ENCODE measurements at regions not wholly inside any gene's neighbourhood (a gene's known extent, or its start where the extent isn't known, plus 50 kb on each side); places are given as distances from the start of the nearest gene placed in this dataset.
"Not testable (repeated sequence)": the region's sequence is repeated elsewhere in the genome, so short reads cannot be mapped to it uniquely, and the experiment has no call there.

DNA sequence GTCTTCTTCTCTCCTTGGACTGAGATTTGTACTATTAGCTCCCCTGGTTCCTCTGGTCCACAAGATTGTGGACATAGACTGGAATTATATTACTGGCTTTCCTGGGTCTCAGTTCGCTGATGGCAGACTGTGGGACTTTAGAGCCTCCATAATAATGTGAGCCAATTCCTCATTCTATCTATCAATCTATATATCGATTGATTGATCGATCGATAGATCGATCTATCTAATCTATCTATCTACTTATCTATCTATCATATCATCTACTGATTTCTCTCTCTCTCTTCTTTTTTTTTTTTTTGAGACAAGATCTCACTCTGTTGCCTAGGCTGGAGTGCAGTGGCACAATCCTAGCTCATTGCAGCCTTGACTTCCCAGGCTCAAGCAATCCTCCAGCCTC is 51.5 kb upstream of the DDR1 start:
- DNase-seq = no peak

DNA sequence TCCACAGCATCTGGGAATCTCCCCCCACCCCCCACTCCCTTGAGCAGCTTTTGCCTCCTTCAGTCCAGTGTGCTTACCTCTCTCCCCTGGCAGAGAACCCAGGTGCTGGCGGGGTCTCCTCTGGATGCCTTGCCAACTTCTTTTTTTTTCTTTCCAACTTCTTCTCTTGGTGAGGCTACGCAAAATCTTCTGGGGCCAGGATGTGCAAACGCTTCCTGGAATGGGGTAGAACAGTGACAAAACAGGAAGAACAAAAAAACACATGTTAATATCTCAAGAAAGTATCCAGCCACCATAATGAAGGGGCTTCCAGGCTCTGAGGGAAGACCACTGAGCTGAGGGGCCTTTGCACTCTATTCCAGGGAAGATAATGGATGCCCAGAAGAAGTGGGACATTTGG is 53.9 kb upstream of the DDR1 start:
- DNase-seq = no peak

DNA sequence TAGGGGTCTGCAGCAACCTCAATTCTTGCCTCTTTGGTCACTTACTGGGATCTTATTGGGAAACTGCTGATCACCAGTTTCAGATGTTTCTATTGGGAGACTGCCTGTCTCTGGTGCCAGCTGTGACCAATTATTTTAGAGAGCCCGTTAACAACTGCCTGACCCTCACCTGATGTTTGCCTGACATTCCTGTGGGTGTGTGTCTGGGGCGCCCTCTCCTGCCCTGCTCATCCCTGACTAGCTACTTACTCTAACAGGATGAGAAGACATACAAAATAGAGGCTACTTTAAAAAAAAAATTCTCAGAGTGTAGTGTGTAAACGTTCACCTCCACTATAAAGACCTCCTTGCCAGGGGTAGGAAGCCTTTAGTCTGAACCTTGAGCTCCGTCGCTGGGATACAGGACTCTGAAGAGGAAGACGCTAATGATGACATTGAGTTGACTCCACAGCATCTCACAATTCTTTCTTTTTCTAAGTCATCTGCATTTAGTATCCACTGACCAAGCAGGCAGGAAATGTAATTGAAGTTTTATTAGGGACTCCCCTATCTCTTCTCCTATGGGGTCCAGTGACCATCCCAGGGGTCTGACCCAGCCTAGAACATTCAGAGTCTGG is 54.6 kb upstream of the DDR1 start:
- no peak for DNase-seq

DNA sequence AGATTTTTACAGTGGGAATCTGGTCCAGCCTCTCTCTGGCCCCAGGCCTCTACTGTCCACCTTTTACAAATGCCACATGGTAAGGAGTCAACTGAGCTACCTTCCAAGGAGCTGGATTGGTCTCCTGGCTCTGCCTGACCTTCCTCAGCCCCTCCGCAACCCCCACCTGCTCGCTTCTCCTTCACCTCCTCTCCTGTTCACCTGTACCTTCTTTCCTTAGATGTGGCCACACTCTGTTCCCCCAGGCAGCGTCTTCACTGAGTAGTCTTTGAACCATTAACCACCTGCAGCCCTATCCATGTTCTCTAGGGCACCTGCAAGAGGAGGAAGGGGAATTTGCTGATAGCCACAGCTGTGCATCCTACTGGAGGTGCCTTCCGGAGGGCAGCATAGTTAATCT is 55.3 kb upstream of the DDR1 start:
- no peak for DNase-seq

DNA sequence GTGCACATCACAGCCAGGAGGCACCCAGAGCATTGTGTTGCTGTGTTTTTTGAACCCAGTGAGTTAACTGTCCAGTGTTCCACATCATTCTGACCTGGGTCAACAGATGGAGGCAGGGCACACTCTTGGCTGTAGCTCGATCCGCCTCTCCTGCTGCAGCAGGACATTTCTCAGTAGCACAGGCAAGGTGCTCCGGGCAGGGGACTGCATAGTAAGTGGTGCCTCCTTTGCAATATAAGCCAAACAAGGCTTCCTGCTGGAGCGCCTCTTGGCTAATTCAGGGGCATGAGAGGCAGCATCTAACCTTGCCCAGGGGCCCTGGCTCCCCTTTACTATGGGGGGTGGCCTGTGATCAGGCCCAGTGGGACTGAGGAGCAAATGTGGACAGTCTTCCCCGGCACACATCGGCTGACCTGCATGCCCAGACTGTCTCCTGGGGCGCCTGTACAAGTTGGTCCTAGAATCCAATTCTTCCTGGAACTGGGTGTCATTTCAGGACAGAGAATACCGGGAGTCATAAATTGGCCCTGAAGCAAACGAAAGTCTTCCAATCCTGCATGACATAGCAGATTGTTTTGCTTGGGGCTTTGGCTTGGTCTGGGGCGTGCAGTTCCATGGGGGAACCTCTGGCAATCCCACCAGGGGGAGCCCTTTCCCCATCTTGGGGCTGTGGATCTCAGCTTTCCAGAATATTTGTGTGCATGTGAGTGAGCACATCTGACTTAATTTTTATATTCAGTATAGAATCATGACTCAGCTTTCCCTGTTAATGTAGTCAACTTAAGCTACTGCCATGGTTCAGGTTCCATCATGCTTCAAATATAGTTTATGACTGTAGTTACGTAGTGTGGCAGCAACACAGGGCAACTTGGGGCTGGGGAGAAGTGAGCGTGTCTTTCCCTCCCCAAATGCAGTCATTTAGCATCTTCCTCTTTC is 56.0 kb upstream of the DDR1 start:
- peak; percentile 87 for DNase-seq

DNA sequence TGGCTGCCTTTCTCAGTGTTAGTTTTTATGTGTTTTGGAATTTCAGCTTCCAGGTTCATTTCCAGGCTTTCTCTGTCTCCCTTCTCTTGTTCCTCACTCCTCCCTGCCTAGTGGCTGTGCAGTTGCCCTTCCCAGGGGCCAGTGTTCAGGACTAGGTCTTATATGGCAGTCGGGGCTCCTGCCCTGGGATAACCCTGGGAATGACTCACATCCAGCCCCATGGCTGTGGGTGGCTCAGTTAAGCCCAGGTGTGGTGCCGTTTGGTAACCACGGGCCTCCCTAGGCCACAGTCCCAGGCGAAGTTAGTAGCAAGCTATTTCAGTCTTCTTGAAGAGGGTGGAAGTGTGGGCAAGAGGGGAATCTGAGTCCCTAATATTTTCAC is 57.4 kb upstream of the DDR1 start:
- peak; percentile 42 for DNase-seq

DNA sequence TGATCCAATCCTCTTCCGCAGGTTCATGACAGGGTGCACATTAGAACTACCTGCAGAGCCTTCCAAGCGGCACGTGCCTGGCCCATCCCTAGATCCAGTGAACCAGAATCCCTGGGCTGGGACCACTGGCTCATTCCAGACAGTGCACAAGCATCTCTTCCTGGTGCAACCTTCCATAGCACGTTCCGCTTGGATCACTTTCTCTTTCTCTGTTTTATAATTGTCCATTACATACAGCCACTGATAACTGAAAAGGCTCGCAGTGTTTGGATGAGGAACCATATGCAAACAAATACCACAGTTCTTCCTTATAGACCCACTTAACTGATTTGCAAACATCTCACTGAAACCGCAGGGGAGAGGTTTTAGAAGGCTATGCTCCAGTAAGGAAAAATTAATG is 59.6 kb upstream of the DDR1 start:
- DNase-seq = no peak

DNA sequence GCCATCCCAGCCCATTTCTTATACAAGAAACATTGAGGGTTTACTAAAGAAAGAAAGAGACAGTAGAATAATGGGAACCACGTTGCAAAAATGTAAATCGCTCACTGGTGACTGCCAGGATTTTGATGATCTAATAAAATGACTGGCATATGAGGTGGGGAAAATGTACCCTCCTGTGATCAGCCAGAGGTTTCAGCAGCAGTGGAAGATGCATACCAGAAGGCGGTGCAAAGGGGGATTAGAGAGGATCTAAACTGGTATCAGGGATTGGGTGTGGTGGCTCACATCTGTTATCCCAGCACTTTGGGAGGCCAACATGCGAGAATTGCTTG is 60.8 kb upstream of the DDR1 start:
- no peak for DNase-seq

DNA sequence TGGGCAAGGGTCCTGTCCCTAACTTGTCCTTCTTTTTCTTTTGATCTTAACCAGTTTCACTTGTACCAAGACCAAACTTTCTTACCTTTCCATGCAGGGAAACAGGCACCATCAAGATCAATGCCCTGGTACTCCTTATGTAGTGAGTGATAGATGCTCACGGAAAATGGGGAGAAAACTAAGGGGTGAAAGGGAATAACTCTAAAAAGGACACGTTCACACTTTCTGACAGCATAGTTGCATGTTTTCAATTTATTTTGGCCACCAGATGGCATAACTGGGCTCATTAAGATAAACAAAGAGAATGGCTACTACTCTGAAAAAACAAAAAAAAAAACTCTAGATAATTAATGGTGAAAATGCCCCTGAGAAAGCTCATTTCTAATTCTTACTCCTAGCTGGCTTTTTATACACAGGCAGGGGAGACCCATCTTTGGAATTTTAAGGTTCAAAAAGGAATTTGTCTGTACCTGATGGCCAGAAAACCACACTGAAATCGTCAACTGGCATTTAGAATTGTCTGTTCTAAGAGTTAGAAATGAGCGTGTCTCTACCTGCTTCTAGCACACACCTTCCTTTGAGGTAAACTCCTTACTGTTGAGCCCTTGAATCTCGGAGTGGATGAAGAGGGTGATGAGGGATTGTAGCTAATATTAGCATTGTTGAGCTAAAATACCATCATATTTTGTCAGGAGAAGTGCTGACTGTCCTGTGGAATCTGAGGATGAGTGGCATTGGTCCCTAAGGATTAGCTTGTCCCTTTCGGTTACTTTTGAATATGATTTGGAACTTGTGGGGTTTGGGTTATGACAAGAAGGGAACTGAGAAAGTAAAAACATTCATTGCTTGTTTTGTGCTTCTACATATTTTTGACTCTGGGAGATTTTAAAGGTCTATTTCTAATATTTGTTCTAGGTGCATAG is 62.2 kb upstream of the DDR1 start:
- no peak for DNase-seq

DNA sequence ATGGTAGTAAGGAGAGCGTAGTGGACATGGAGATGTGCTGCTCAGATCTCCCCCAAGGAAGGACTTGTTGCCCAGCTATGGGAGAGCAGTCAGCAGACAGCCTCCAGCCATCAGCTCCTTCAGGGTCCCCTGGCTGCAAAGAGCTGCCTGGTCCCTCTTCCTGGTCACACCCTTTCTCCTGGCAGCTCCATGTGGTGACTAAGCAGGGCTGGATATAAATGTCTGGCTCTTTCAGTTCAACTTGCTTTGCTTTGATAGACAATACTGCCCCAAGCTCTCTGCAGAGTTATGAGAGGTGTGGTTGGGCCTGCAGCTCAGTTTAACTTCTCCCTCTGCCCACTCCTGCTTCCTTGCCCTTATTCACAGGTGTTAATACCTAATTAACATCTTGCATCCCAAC is 64.1 kb upstream of the DDR1 start:
- DNase-seq = no peak

DNA sequence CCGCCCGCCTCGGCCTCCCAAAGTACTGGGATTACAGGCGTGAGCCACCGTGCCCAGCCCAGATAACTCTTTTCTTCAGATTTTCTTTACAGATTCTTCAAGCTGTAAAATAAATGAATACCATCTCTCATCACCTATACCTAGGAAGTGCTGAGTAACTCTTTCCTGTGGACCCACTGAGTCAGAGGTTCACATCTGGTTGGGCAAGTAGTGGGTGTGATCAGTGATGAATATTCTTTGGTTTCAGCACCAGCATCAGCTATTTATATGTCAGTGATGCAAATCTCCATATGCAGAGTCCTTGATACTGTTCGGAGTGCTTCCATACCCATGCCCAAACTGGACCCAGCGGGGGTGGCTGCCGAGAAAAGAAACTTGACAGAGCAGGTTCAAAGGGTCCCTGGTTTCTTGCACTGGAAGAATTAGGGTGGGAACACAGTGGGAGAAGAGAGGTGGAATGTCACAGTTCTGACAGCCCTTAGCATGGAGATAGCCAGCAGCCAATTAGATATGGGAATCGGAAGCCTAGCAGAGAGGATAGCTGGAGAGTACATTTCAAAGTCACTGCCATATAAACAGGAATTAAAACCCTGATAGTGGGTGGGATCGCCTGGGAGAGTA is 64.9 kb upstream of the DDR1 start:
- peak; percentile 84 for DNase-seq

DNA sequence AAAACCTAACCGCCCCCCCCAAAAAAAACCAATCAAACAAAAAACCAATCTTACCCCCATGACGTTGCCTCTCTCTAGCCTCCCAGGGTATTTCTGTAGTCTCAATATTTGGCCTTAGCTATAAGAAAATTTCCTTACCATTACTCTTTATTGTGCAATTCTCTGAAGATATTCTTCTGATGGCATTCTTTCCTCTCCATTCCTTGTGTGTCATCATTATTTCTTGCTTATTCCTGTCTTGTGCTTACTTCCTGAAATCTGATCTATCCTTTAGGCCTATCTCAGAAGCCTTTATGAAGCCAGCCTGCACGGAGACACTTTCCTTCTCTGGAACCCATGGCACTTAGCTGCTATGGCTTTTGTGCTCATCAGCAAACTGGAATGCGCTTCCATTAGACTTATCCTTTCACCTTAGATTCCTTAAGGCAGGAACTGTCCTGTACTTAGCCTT is 65.9 kb upstream of the DDR1 start:
- no peak for DNase-seq

DNA sequence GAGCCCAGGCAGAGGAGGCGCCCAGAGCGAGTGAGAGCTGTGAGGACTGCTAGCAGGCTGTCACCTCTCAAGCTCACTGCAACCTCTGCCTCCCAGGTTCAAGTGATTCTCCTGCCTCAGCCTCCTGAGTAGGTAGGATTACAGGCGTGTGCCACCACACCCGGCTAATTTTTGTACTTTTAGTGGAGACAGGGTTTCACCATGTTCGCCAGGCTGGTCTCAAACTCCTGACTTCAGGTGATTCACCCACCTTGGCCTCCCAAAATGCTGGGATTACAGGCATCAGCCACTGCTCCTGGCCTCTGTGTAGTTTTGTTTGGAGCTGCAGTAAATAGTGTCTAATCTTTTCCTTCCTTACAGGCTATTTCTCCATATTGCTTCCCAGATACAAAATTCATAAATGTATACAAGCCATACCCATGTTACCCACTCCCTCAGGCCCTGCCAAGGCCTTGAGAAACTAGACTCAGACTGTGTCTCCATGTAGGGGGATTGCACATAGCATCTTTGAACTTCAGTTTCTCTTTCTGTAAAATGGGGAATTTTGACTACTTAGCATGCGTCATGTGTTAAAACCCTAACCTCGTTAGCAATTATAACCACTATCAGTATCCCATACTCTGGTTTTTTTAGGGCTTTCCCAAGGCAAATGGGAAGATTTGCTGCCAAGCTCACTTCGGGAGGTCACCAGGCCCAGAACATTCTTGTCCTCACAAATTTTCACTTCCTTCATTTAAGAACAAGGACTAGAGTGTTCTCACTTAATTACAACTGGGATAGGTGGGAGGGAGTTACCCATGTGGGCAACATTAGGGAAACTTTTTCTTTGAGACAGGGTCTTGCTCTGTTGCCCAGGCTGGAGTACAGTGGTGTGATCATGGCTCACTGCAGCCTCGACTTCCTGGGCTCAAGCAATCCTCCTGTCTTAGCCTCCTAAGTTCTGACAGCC is 67.3 kb upstream of the DDR1 start:
- DNase-seq = peak; percentile 38

DNA sequence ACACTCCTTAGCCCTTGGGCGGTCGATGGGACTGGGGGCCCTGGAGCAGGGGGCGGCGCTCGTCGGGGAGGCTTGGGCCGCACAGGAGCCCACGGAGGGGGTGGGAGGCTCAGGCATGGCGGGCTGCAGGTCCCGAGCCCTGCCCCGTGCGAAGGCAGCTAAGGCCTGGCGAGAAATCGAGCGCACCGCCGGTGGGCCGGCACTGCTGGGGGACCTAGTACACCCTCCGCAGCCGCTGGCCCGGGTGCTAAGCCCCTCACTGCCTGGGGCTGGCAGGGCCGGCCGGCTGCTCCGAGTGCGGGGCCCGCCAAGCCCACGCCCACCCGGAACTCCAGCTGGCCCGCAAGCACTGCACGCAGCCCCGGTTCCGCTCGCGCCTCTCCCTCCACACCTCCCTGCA is 68.0 kb upstream of the DDR1 start:
- not testable (repeated sequence) for DNase-seq

DNA sequence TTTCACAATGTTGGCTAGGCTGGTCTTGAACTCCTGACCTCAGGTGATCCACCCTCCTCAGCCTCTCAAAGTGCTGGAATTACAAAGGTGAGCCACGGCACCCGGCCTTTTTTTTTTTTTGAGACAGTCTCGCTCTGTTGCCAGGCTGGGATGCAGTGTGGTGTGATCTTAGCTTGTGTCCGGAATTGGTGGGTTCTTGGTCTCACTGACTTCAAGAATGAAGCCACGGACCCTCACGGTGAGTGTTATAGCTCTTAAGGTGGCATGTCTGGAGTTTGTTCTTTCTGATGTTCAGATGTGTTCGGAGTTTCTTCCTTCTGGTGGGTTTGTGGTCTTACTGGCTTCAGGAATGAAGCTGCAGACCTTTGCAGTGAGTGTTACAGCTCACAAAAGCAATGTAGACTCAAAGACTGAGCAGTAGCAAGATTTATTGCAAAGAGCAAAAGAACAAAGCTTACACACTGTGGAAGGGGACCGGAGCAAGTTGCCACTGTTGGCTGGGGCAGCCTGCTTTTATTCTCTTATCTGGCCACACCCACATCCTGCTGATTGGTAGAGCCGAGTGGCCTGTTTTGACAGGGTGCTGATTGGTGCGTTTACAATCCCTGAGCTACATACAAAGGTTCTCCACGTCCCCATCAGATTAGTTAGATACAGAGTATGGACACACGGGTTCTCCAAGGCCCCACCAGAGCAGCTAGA is 69.1 kb upstream of the DDR1 start:
- peak; percentile 80 for DNase-seq

DNA sequence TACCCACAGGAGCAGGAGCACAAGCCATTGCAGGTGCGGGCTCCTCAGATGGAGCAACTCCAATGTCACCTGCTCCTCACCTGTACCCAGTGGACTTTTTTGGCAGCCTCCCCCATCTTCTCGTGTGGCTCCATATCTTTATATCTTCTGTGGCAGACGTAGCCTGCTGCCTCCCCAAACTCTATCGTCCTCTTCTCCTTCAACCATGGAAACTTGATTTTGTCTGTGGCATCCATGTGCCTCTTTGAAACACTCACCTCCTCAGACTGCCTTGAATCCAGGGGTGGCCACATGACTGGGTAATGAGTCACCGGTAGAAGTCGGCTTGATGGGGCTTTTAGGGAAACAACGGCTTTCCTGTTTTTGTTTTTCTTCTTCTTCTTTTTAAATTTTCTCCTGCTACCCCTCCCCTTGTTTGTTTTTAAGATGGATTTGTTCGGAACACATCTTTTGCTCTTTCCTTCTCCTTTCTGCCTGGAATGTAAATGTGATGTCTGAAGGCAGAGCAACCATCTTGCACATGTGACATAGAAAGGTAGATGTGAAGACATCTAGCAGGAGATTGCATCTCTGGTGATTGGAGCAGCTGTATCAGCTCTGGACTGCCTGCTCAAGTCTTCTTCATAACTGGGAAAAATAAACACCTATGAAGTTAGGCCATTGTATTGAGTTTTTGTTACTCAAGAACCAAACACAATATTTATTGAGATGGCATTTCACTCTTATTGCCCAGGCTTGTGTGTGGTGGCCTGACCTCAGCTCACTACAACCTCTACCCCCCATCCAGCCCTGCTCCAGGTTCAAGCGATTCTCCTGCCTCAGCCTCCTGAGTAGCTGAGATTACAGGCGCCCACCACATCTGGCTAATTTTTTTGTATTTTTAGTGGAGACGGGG is 69.9 kb upstream of the DDR1 start:
- peak; percentile 74 for DNase-seq

DNA sequence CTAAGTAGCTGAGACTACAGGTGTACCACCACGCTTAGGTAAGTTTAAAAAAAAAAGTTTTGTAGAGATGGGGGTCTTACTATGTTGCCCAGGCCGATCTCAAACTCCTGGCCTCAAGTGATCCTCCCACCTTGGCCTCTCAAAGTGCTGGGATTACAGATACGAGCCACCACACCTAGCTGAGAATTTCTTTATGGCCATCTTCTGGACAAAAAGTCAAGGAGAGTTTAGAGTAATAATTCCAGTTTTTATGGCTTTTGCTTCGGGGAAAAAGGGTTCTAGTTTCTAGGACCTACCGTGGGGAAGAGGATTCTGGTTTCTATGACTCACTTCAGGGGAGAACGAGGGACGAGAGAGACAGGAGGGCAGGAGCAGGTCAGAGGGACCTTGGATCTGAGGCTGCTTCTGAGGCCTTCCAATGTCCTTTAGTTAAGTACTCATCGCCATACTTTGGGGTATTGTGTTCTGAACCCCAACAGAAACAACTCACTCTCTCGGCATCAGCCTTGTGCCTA is 69.3 kb upstream of the IER3 start:
- DNase-seq = no peak

DNA sequence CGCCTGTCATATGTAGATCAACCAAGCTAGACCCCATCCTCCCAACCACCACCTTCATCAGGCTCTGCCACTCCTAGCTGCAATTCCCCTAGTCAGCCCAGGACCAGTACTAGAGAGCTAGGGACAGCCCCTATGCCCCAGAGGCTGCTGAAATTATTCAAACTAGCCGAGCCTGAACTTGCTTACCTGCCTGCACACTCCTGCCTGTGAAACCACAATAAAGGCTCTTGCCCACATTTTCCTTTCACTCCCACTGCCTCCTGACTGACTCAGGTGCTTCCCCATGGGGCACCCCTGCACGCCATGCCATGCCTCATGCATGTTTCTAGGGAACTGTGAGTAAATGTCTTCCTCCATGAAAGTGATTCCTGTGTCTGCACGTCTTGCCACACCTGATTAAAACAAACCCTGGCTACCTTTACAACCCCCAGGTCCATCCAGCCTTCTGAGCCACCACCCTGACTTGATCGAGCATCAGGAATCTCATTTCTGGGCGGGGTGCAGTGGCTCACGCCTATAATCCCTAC is 66.5 kb upstream of the IER3 start:
- peak; percentile 95 for DNase-seq

DNA sequence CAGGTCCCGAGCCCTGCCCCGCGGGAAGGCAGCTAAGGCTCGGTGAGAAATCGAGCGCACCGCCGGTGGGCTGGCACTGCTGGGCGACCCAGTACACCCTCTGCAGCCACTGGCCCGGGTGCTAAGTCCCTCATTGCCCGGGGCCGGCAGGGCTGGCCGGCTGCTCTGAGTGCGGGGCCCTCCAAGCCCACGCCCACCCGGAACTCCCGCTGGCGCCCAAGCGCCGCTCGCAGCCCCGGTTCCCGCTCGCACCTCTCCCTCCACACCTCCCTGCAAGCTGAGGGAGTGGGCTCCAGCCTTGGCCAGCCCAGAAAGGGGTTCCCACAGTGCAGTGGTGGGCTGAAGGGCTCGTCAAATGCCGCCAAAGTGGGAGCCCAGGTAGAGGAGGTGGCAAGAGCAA is 63.2 kb upstream of the IER3 start:
- not testable (repeated sequence) for DNase-seq

All from stimulated activated CD4-positive, alpha-beta T cell treated with anti-CD3 and anti-CD28 coated beads, Interleukin-1b, Interleukin-23, amount 100 ng/mL, for 48 hours (primary cell).